HG02763 (cell line): ENCODE measurements at regions not wholly inside any gene's neighbourhood (a gene's known extent, or its start where the extent isn't known, plus 50 kb on each side); places are given as distances from the start of the nearest gene placed in this dataset.

Experiments
- ATAC-seq: cut with Tn5 transposase; IDR thresholded peaks from one replicate; pipeline ENCODE4 v1.9.1; 2021; ENCODE audit warnings: mild to moderate bottlenecking, moderate library complexity; ENCODE audit not compliant: unreplicated experiment

GRCh38 chr13:63156816-63157215, 1741.2 kb upstream of the PCDH20 start:
- no peak for ATAC-seq

- ATAC-seq = no peak
These were observed 1733.7 kb upstream of the PCDH20 start for GRCh38 chr13:63149375-63149774.

- no peak for ATAC-seq
These were observed 1723.6 kb upstream of the PCDH20 start for GRCh38 chr13:63139277-63139676.

GRCh38 chr13:63129995-63130394, 1714.3 kb upstream of the PCDH20 start:
- ATAC-seq = no peak

GRCh38 chr13:63128716-63129115, 1713.1 kb upstream of the PCDH20 start:
- ATAC-seq = no peak

- no peak for ATAC-seq
These were observed 1709.2 kb upstream of the PCDH20 start for GRCh38 chr13:63124863-63125262.

- no peak for ATAC-seq
These were observed 1705.2 kb upstream of the PCDH20 start for GRCh38 chr13:63120883-63121282.

- ATAC-seq = no peak
These were observed 1702.1 kb upstream of the PCDH20 start for GRCh38 chr13:63117710-63118109.

GRCh38 chr13:63112799-63113395, 1697.2 kb upstream of the PCDH20 start:
- ATAC-seq = no peak

GRCh38 chr13:63110466-63110865, 1694.8 kb upstream of the PCDH20 start:
- no peak for ATAC-seq

- no peak for ATAC-seq
These were observed 1691.7 kb upstream of the PCDH20 start for GRCh38 chr13:63107179-63107943.

- no peak for ATAC-seq
These were observed 1679.1 kb upstream of the PCDH20 start for GRCh38 chr13:63094717-63095116.

- no peak for ATAC-seq
These were observed 1678.3 kb upstream of the PCDH20 start for GRCh38 chr13:63093907-63094469.

GRCh38 chr13:63092456-63092855, 1676.8 kb upstream of the PCDH20 start:
- no peak for ATAC-seq

- ATAC-seq = no peak
These were observed 1674.9 kb upstream of the PCDH20 start for GRCh38 chr13:63090524-63090923.

GRCh38 chr13:63088226-63088625, 1672.6 kb upstream of the PCDH20 start:
- no peak for ATAC-seq

- no peak for ATAC-seq
These were observed 1670.6 kb upstream of the PCDH20 start for GRCh38 chr13:63086286-63086685.

GRCh38 chr13:63085851-63086250, 1670.2 kb upstream of the PCDH20 start:
- no peak for ATAC-seq

- ATAC-seq = no peak
These were observed 1665.9 kb upstream of the PCDH20 start for GRCh38 chr13:63081400-63082014.

GRCh38 chr13:63075126-63075525, 1659.5 kb upstream of the PCDH20 start:
- ATAC-seq = no peak

- ATAC-seq = no peak
These were observed 1634.6 kb upstream of the PCDH20 start for GRCh38 chr13:63050287-63050686.

GRCh38 chr13:63048653-63049052, 1633.0 kb upstream of the PCDH20 start:
- ATAC-seq = no peak
